Glutamatergic neuron (in vitro differentiated cells): ENCODE measurements at regions not wholly inside any gene's neighbourhood (a gene's known extent, or its start where the extent isn't known, plus 50 kb on each side); places are given as distances from the start of the nearest gene placed in this dataset.
"Not testable (repeated sequence)": the region's sequence is repeated elsewhere in the genome, so short reads cannot be mapped to it uniquely, and the experiment has no call there.

Source experiments
- DNase-seq: peaks from one replicate; pipeline ENCODE4 v3.0.0; 2022
- H3K27ac Mint-ChIP-seq: one replicate; pipeline ENCODE4 v1.8.0; 2020; ENCODE audit warnings: mild to moderate bottlenecking, mixed read lengths, inconsistent platforms; ENCODE audit not compliant: unreplicated experiment
- H3K27me3 Mint-ChIP-seq: one replicate; pipeline ENCODE4 v1.8.0; 2020; ENCODE audit warnings: mild to moderate bottlenecking, moderate library complexity, mixed read lengths, inconsistent platforms; ENCODE audit not compliant: unreplicated experiment
- H3K36me3 Mint-ChIP-seq: one replicate; pipeline ENCODE4 v1.8.0; 2020; ENCODE audit warnings: mild to moderate bottlenecking, mixed read lengths, inconsistent platforms; ENCODE audit not compliant: unreplicated experiment
- H3K4me1 Mint-ChIP-seq: one replicate; pipeline ENCODE4 v1.8.0; 2020; ENCODE audit warnings: mild to moderate bottlenecking, low read depth, mixed read lengths, inconsistent platforms; ENCODE audit not compliant: unreplicated experiment
- H3K4me3 Mint-ChIP-seq: one replicate; pipeline ENCODE4 v1.8.0; 2020; ENCODE audit warnings: mild to moderate bottlenecking, mixed read lengths, inconsistent platforms; ENCODE audit not compliant: unreplicated experiment
- H3K9me3 Mint-ChIP-seq: one replicate; pipeline ENCODE4 v1.8.0; 2020; ENCODE audit warnings: mild to moderate bottlenecking, moderate library complexity, mixed read lengths, inconsistent platforms; ENCODE audit not compliant: unreplicated experiment
- TF ChIP-seq, protein P1 (sequence below): fragments of 200-600 bp; sonication (generic); IDR thresholded peaks from one replicate; pipeline ENCODE4 v1.5.0; 2021; ENCODE audit not compliant: partially characterized antibody, unreplicated experiment

- H3K4me1 Mint-ChIP-seq: no peaks in the 10 kb centered on the region
- TF ChIP-seq, protein P1, sequence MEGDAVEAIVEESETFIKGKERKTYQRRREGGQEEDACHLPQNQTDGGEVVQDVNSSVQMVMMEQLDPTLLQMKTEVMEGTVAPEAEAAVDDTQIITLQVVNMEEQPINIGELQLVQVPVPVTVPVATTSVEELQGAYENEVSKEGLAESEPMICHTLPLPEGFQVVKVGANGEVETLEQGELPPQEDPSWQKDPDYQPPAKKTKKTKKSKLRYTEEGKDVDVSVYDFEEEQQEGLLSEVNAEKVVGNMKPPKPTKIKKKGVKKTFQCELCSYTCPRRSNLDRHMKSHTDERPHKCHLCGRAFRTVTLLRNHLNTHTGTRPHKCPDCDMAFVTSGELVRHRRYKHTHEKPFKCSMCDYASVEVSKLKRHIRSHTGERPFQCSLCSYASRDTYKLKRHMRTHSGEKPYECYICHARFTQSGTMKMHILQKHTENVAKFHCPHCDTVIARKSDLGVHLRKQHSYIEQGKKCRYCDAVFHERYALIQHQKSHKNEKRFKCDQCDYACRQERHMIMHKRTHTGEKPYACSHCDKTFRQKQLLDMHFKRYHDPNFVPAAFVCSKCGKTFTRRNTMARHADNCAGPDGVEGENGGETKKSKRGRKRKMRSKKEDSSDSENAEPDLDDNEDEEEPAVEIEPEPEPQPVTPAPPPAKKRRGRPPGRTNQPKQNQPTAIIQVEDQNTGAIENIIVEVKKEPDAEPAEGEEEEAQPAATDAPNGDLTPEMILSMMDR: no peak
- H3K9me3 Mint-ChIP-seq: peaks cover 2% of the 10 kb centered on the region
- H3K36me3 Mint-ChIP-seq: peaks cover 10% of the 10 kb centered on the region
- H3K27me3 Mint-ChIP-seq: peaks cover 2% of the 10 kb centered on the region
- H3K27ac Mint-ChIP-seq: no peak overlapping the region
- H3K4me3 Mint-ChIP-seq: no peak overlapping the region
- DNase-seq: no peak
Measured at GRCh38 chr5:110304176-110304575, 422.3 kb downstream of the TMEM232 start.

- H3K27ac Mint-ChIP-seq: no peak overlapping the region
- H3K9me3 Mint-ChIP-seq: peaks cover 2% of the 10 kb centered on the region
- H3K4me1 Mint-ChIP-seq: no peaks in the 10 kb centered on the region
- H3K4me3 Mint-ChIP-seq: no peak overlapping the region
- H3K27me3 Mint-ChIP-seq: peaks cover 2% of the 10 kb centered on the region
- DNase-seq: no peak
- H3K36me3 Mint-ChIP-seq: peaks cover 17% of the 10 kb centered on the region
- TF ChIP-seq, protein P1: no peak
Measured at GRCh38 chr5:110306650-110307049, 419.8 kb downstream of the TMEM232 start.

GRCh38 chr5:110309222-110309621, 417.2 kb downstream of the TMEM232 start:
- no peak overlapping the region for H3K27ac Mint-ChIP-seq
- H3K4me3 Mint-ChIP-seq: no peak overlapping the region
- H3K36me3 Mint-ChIP-seq: peaks cover 17% of the 10 kb centered on the region
- peaks cover 2% of the 10 kb centered on the region for H3K27me3 Mint-ChIP-seq
- H3K9me3 Mint-ChIP-seq: peaks cover 2% of the 10 kb centered on the region
- no peaks in the 10 kb centered on the region for H3K4me1 Mint-ChIP-seq
- TF ChIP-seq, protein P1: no peak
- no peak for DNase-seq

- not testable (repeated sequence) for H3K36me3 Mint-ChIP-seq, H3K4me1 Mint-ChIP-seq, DNase-seq, H3K27ac Mint-ChIP-seq, H3K27me3 Mint-ChIP-seq, H3K9me3 Mint-ChIP-seq, H3K4me3 Mint-ChIP-seq
Measured at GRCh38 chr5:110316566-110316965, 409.9 kb downstream of the TMEM232 start.

GRCh38 chr5:110321117-110321516, 405.4 kb downstream of the TMEM232 start:
- TF ChIP-seq, protein P1: no peak
- no peak overlapping the region for H3K4me3 Mint-ChIP-seq
- H3K27me3 Mint-ChIP-seq: peaks cover 2% of the 10 kb centered on the region
- no peaks in the 10 kb centered on the region for H3K9me3 Mint-ChIP-seq
- H3K4me1 Mint-ChIP-seq: no peaks in the 10 kb centered on the region
- H3K27ac Mint-ChIP-seq: no peak overlapping the region
- H3K36me3 Mint-ChIP-seq: no peaks in the 10 kb centered on the region
- DNase-seq: no peak

DNA sequence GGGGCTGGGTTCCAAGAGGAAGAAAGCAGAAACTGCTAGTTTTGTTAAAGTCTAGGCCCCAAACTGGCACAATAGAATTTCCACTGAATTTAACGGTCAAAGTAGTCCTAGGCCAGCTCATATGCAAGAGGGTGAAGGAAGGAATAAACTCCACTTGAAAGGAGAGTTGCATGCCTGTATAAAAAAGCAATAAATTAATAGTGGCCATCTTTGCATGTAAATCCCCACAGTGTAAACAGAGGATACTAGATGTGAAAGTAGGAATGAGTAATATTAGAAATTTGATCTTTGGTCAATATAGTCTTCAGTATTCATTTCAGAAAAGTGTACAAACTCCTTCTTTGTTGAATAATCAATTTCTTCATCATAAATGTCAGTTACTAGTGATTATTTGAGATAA, 403.1 kb downstream of the TMEM232 start:
- TF ChIP-seq, protein P1: no peak
- no peak overlapping the region for H3K4me3 Mint-ChIP-seq
- no peak overlapping the region for H3K27ac Mint-ChIP-seq
- no peaks in the 10 kb centered on the region for H3K4me1 Mint-ChIP-seq
- no peaks in the 10 kb centered on the region for H3K9me3 Mint-ChIP-seq
- no peak for DNase-seq
- H3K27me3 Mint-ChIP-seq: no peaks in the 10 kb centered on the region
- no peaks in the 10 kb centered on the region for H3K36me3 Mint-ChIP-seq
